Cardiac muscle cell (in vitro differentiated cells and primary cell): ENCODE measurements at regions not wholly inside any gene's neighbourhood (a gene's known extent, or its start where the extent isn't known, plus 50 kb on each side); places are given as distances from the start of the nearest gene placed in this dataset.

Experiments
- DNase-seq, 2 donors: peaks; one replicate each; pipeline versions ENCODE4 v3.0.0 to v3.0.0-alpha.2; 2010 to 2017; ENCODE audit warnings: low read depth in 1 of 2, low spot score in 1 of 2
- H3K27ac ChIP-seq: fragments of 200-600 bp; sonication (generic); 2 replicates; pipeline ENCODE4 v1.5.1; 2016
- H3K27me3 ChIP-seq: fragments of 200-600 bp; sonication (generic); 2 replicates; pipeline ENCODE4 v1.6.0; 2016; ENCODE audit warnings: control low read depth
- H3K36me3 ChIP-seq: fragments of 200-600 bp; sonication (generic); 2 replicates; pipeline ENCODE4 v1.5.1; 2016; ENCODE audit warnings: control low read depth
- H3K4me1 ChIP-seq: fragments of 200-600 bp; sonication (generic); 2 replicates; pipeline ENCODE4 v1.8.1; 2017; ENCODE audit warnings: low read depth, mild to moderate bottlenecking, mixed run types
- H3K4me3 ChIP-seq: fragments of 200-600 bp; sonication (generic); 2 replicates; pipeline ENCODE4 v1.5.1; 2016; ENCODE audit warnings: mild to moderate bottlenecking
- H3K9me3 ChIP-seq: fragments of 200-600 bp; sonication (generic); 2 replicates; pipeline ENCODE4 v1.5.1; 2017; ENCODE audit warnings: low read depth, mild to moderate bottlenecking, control low read depth
- TF ChIP-seq, protein P1 (sequence below): IDR thresholded peaks from 2 replicates; pipeline ENCODE4 v1.5.1; 2012; ENCODE audit warnings: low read depth, mild to moderate bottlenecking, low read length

DNA sequence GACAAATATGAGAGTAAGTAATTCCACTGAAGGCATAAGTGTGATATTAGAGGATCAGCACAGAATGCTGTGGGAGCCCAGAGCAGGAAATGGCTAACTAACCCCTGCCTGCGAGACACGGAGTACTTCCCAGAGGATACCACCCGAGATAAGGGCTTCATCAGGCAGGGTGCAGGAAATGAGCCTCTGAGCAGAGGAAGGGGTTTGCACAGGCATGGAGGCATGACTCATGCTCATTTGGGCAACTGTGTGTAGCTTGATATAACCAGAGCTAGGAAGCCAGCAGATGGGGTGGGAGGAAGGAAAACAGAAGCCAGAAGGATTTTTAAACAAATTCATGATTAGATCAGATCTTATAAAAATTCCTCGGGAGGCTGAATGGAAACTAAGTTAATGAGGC is 70.0 kb upstream of the TSPAN5 start:
- peak in 1 of 2 donors; percentile 84 for DNase-seq
- no peak overlapping the region for H3K4me3 ChIP-seq
- no peak overlapping the region for H3K27ac ChIP-seq
- H3K9me3 ChIP-seq = no peaks in the 10 kb centered on the region
- H3K27me3 ChIP-seq = no peaks in the 10 kb centered on the region
- TF ChIP-seq, protein P1, sequence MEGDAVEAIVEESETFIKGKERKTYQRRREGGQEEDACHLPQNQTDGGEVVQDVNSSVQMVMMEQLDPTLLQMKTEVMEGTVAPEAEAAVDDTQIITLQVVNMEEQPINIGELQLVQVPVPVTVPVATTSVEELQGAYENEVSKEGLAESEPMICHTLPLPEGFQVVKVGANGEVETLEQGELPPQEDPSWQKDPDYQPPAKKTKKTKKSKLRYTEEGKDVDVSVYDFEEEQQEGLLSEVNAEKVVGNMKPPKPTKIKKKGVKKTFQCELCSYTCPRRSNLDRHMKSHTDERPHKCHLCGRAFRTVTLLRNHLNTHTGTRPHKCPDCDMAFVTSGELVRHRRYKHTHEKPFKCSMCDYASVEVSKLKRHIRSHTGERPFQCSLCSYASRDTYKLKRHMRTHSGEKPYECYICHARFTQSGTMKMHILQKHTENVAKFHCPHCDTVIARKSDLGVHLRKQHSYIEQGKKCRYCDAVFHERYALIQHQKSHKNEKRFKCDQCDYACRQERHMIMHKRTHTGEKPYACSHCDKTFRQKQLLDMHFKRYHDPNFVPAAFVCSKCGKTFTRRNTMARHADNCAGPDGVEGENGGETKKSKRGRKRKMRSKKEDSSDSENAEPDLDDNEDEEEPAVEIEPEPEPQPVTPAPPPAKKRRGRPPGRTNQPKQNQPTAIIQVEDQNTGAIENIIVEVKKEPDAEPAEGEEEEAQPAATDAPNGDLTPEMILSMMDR = peak; percentile 17
- no peaks in the 10 kb centered on the region for H3K4me1 ChIP-seq
- no peaks in the 10 kb centered on the region for H3K36me3 ChIP-seq

DNA sequence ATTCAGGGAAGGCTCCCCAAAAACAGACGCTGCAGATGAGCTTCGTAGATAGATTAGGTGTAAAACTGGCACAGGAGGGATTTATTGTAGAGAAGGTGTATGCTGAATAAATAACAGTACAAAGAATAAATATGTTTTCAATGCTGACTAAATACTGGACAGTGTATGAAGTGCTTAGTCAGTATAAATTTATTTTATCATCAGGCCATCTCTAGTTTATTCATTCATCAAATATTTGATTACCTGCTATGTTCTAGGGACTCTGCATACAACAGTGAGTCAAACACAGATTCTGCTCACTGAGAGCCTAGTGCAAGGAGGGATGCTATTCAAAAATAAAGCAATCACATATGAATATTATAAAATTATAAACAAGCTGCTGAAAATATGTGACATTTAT is 63.6 kb upstream of the TSPAN5 start:
- TF ChIP-seq, protein P1 = no peak
- DNase-seq = no peak

DNA sequence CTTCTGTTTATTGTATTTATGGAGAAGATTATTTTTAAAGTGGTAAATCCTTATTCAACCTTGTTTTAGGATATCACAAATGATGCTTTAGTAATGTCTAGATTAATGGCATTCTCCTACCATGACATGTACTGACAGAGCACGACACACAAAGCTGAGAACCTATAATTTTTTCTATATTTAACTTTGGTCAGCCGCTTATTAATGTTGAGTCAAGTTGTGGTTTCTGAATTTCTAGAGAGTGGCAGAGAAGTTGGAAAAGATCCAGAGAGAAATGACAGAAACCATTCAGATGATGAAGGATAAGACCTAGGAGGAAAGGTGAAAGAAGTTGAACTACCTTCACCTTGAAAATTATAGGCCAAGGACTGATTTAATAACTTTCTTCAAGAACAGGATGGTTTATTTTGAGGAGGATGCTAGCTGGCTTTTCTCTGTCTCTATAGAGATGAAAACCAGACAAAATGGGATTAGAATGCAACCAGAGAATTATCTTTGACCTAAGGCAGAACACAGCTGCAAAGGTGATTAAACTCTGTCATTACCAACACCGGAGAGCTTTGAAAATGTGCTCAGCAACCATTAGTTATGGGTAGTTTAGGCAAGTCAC is 62.6 kb upstream of the TSPAN5 start:
- Histone ChIP-seq H3K27ac (no peak overlapping the region), H3K4me3 (no peak overlapping the region), H3K4me1 (no peaks in the 10 kb centered on the region), H3K27me3 (no peaks in the 10 kb centered on the region), H3K36me3 (no peaks in the 10 kb centered on the region), H3K9me3 (no peaks in the 10 kb centered on the region)
- TF ChIP-seq, protein P1 = no peak
- no peak for DNase-seq

More for the DNA sequence above, 63.6 kb upstream of the TSPAN5 start:
- H3K36me3 ChIP-seq = no peaks in the 10 kb centered on the region
- no peaks in the 10 kb centered on the region for H3K27me3 ChIP-seq
- H3K4me1 ChIP-seq = no peaks in the 10 kb centered on the region
- no peak overlapping the region for H3K4me3 ChIP-seq
- no peak overlapping the region for H3K27ac ChIP-seq
- no peaks in the 10 kb centered on the region for H3K9me3 ChIP-seq

DNA sequence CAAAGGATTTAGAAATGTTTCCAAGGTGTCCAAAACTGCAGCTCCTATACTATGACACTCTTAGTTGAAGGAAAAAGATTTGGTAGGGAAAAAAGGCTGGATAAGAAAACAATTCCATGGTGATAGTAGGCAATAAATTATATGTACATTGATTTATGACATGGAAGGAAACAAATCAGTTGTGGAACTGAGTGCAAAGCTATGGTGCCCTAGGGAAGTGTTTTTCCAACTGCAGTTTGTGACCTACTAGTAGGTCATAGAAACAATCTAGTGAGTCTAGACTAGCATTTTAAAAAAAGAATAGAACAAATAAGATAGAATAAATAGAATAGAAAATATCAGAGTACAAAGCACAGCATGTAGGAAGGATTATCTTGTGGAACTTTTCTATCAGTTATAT is 58.4 kb upstream of the TSPAN5 start:
- TF ChIP-seq, protein P1 = no peak
- Histone ChIP-seq H3K9me3 (no peaks in the 10 kb centered on the region), H3K27me3 (no peaks in the 10 kb centered on the region), H3K4me1 (no peaks in the 10 kb centered on the region), H3K36me3 (no peaks in the 10 kb centered on the region), H3K4me3 (no peak overlapping the region), H3K27ac (no peak overlapping the region)
- no peak for DNase-seq

DNA sequence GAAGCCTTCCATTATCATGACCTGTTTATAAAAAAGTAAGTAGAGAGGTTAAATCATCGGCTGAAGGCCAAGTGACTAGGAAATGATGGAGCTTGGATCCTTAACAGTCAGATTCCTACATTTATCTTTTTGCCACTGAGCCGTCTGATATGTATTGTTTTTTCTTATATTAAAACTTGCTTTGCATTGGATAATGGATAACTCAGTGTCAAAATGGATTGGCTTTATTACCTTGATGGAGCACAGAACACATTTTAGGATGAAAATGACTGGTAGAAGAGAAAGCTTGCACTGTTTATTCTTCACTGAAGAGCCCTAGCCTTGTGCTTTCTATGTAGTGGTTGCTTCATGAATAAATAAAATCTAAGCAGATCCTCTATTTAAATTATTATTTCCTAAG is 54.2 kb upstream of the TSPAN5 start:
- H3K36me3 ChIP-seq = no peaks in the 10 kb centered on the region
- DNase-seq = no peak
- H3K9me3 ChIP-seq = no peaks in the 10 kb centered on the region
- H3K27ac ChIP-seq = no peak overlapping the region
- H3K4me1 ChIP-seq = no peaks in the 10 kb centered on the region
- no peak overlapping the region for H3K4me3 ChIP-seq
- TF ChIP-seq, protein P1 = no peak
- no peaks in the 10 kb centered on the region for H3K27me3 ChIP-seq
